Lower leg skin (tissue), 4 donors: ENCODE measurements at regions not wholly inside any gene's neighbourhood (a gene's known extent, or its start where the extent isn't known, plus 50 kb on each side); places are given as distances from the start of the nearest gene placed in this dataset.
A peak's percentile ranks its signal among the peaks of the same experiment; 100 is the strongest.

ENCODE experiments used
- DNase-seq, 2 donors: peaks; one replicate each; pipeline ENCODE4 v3.0.0-alpha.2; 2019; ENCODE audit warnings: low spot score in 2 of 2
- H3K4me3 ChIP-seq: fragments of 200-600 bp; sonication (generic); 2 replicates; pipeline ENCODE4 v1.5.1; 2017; ENCODE audit warnings: mild to moderate bottlenecking, low read depth; ENCODE audit not compliant: poor library complexity, severe bottlenecking
- POLR2A ChIP-seq, 2 donors: fragments of 450-650 bp; IDR thresholded peaks; one replicate each; pipeline ENCODE4 v1.6.1; 2016 to 2017; ENCODE audit warnings: antibody characterized with exemption in 2 of 2, mild to moderate bottlenecking in 1 of 2, moderate library complexity in 1 of 2
- WGBS, 2 donors: methylation state at CpG; one replicate each; pipeline ENCODE4 v1.1.5; 2018; 5-methylcytosine and 5-hydroxymethylcytosine counted together
- intact Hi-C: fragments of 100-400 bp; cut with DNase I; formaldehyde crosslinking; loops from one replicate; pipeline ENCODE4 v1.15.0; 2023; ENCODE audit warnings: low total_unique reads
- TF ChIP-seq, protein P1 (sequence below), 3 donors: fragments of 450-650 bp; IDR thresholded peaks; one replicate each; pipeline ENCODE4 v1.5.1; 2016; ENCODE audit warnings: antibody characterized with exemption in 3 of 3, mild to moderate bottlenecking in 3 of 3, moderate library complexity in 2 of 3

DNA sequence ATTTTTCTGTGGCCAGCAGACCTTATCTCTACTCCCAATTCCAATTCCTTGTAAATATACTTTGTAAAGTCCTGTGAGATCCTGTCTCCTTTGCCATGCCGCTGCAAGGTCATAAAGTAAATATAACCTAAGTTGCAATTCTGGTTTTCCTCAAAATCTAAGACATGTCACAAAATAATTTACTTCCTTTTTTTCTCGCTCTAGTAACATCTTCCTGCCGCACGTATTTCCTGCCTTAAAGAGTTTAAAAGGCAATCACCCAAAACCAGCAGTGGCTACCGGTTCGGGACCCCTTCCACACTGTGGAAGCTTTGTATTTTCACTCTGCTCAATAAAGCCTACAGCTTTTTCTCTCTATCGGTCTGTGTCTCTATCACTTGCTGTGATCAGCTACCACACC is 832.0 kb upstream of the SLITRK5 start:
- DNase-seq: no peak
- intact Hi-C loops: no loop called here
- H3K4me3 ChIP-seq: no peak overlapping the region
- 43 to 46% methylated on average over 7 of the region's 7 CpGs for WGBS, 2 donors
- TF ChIP-seq, protein P1, sequence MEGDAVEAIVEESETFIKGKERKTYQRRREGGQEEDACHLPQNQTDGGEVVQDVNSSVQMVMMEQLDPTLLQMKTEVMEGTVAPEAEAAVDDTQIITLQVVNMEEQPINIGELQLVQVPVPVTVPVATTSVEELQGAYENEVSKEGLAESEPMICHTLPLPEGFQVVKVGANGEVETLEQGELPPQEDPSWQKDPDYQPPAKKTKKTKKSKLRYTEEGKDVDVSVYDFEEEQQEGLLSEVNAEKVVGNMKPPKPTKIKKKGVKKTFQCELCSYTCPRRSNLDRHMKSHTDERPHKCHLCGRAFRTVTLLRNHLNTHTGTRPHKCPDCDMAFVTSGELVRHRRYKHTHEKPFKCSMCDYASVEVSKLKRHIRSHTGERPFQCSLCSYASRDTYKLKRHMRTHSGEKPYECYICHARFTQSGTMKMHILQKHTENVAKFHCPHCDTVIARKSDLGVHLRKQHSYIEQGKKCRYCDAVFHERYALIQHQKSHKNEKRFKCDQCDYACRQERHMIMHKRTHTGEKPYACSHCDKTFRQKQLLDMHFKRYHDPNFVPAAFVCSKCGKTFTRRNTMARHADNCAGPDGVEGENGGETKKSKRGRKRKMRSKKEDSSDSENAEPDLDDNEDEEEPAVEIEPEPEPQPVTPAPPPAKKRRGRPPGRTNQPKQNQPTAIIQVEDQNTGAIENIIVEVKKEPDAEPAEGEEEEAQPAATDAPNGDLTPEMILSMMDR (IDR thresholded peaks at IDR 0.05): no peak
- no peak for TF ChIP-seq POLR2A (IDR thresholded peaks at IDR 0.05)

DNA sequence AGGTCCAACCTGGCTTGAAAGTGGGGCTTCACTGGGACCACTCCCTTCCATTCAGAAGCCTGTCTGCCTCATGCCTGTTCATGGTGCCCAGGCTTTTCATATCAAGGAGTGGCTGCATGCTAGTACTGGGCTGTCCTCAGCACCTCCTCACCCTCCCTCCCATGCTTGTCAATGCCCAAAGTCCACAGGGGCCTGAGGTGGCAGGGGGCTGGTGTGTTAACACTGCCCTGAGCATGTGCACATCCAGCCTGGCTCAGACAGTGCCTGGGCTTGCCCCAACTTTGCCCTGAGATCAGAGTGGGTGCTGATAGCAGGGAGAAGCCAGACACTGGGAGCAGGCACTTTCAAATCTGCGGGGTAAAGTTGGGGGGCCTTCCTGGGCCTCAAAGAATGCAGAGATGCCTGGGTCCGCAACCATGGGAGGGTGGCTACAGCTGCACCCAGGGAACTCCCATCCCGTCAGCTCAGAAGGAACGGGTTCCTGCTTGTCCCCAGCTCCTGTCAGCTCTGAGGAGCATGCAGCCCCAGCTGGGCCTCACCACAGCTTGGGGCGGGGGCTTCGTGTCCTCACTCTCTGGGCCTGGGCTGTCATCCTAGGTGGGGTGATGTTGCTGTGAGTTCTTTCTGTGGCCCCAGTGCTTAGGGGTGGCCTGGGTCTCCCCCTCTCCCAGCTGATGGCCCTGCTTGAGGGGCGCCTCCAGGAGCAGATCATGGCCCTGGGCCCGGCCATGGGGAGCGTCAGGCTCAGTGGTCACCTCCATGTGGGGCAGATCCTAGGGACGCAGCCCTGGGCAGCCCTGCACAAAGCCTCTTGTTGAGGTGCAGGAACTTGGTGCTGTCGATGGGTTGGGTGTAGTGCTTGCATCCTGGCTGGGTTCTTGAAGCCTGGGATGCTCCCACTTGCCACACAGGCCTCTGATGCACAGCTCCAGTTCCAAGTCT is 830.6 kb upstream of the SLITRK5 start:
- WGBS, 2 donors: 89 to 97% methylated on average over 5 to 9 of the region's 11 CpGs
- intact Hi-C loops: no loop called here
- peak in 1 of 2 donors; percentile 75 for DNase-seq
- TF ChIP-seq POLR2A (IDR thresholded peaks at IDR 0.05): no peak
- no peak overlapping the region for H3K4me3 ChIP-seq

GRCh38 chr13:86841264-86841663 is 829.9 kb upstream of the SLITRK5 start:
- TF ChIP-seq POLR2A (IDR thresholded peaks at IDR 0.05): no peak
- TF ChIP-seq, protein P1 (IDR thresholded peaks at IDR 0.05): no peak
- intact Hi-C loops: no loop called here
- DNase-seq: peak in 1 of 2 donors; percentile 71
- 90 to 100% methylated on average over 1 of the region's 1 CpG for WGBS, 2 donors
- no peak overlapping the region for H3K4me3 ChIP-seq

DNA sequence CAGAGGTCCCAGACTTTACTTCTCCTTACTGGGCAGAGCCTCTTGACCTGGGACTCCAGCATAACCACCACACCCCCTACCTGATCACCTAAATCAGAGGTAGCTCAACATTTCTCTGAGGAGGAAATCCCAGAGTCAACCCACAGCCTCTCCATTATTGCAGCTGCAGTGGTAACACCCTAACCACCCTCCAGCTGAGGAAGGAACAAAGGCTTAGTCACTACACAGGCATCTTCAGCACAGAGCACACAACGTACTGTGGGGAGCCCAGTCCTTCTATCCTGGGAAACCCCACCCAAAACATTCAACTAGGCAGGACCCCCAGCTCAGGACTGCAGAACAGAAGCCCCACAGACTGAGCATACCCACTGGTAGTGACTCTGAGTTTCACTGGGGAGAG is 824.7 kb upstream of the SLITRK5 start:
- H3K4me3 ChIP-seq: no peak overlapping the region
- WGBS, 2 donors: 42 to 45% methylated on average over 1 of the region's 1 CpG
- intact Hi-C loops: no loop called here
- DNase-seq: no peak
- no peak for TF ChIP-seq POLR2A (IDR thresholded peaks at IDR 0.05)
- TF ChIP-seq, protein P1 (IDR thresholded peaks at IDR 0.05): no peak

GRCh38 chr13:86848716-86849115 is 822.5 kb upstream of the SLITRK5 start:
- DNase-seq: no peak
- 90 to 96% methylated on average over 1 of the region's 1 CpG for WGBS, 2 donors
- no peak for TF ChIP-seq POLR2A (IDR thresholded peaks at IDR 0.05)
- TF ChIP-seq, protein P1 (IDR thresholded peaks at IDR 0.05): no peak
- no peak overlapping the region for H3K4me3 ChIP-seq
- intact Hi-C loops: no loop called here

GRCh38 chr13:86856991-86857390 is 814.2 kb upstream of the SLITRK5 start:
- H3K4me3 ChIP-seq: no peak overlapping the region
- no peak for DNase-seq
- no peak for TF ChIP-seq POLR2A (IDR thresholded peaks at IDR 0.05)
- TF ChIP-seq, protein P1 (IDR thresholded peaks at IDR 0.05): no peak
- WGBS, 2 donors: 80 to 82% methylated on average over 8 of the region's 8 CpGs
- intact Hi-C loops: no loop called here
